OCI-LY1 (cell line): ENCODE measurements at regions not wholly inside any gene's neighbourhood (a gene's known extent, or its start where the extent isn't known, plus 50 kb on each side); places are given as distances from the start of the nearest gene placed in this dataset.

Source experiments
- EZH2 ChIP-seq: fragments of 200-600 bp; sonication (generic), shearing (Covaris generic); IDR thresholded peaks from 2 replicates; pipeline ENCODE4 v1.8.0; 2017; ENCODE audit warnings: borderline replicate concordance, mixed run types, mild to moderate bottlenecking, antibody characterized with exemption, low read length, moderate library complexity, mixed read lengths
- TF ChIP-seq, protein P1 (sequence below): fragments of 200-600 bp; sonication (generic), shearing (Covaris generic); IDR thresholded peaks from 2 replicates; pipeline ENCODE4 v1.5.1; 2017; ENCODE audit warnings: mild to moderate bottlenecking, antibody characterized with exemption, low read length, moderate library complexity, mixed read lengths

DNA sequence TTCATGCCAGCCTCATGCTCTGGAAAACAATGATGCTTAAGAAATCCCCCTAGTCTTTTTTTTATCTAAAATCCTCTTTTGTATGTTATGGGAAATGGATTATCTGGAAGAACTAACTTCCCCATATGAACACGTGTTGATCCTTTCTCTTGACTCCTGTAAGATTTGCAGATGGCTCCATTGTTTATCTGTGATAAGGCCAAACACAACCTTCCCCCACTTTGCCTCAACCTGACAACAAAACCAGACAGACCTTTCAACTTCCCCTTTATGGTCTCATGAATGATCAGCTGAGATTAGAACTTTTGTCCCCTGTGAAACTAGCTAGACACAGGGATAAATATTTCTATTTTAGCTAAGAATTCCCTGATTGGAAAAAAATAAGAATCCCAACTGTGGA is 828.0 kb upstream of the CDH2 start:
- TF ChIP-seq, protein P1, sequence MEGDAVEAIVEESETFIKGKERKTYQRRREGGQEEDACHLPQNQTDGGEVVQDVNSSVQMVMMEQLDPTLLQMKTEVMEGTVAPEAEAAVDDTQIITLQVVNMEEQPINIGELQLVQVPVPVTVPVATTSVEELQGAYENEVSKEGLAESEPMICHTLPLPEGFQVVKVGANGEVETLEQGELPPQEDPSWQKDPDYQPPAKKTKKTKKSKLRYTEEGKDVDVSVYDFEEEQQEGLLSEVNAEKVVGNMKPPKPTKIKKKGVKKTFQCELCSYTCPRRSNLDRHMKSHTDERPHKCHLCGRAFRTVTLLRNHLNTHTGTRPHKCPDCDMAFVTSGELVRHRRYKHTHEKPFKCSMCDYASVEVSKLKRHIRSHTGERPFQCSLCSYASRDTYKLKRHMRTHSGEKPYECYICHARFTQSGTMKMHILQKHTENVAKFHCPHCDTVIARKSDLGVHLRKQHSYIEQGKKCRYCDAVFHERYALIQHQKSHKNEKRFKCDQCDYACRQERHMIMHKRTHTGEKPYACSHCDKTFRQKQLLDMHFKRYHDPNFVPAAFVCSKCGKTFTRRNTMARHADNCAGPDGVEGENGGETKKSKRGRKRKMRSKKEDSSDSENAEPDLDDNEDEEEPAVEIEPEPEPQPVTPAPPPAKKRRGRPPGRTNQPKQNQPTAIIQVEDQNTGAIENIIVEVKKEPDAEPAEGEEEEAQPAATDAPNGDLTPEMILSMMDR, result no peak
- TF ChIP-seq EZH2, result no peak
